ENCODE measurements at regions not wholly inside any gene's neighbourhood (a gene's known extent, or its start where the extent isn't known, plus 50 kb on each side); places are given as distances from the start of the nearest gene placed in this dataset.

GRCh38 chr5:116629168-116629567, 54.5 kb upstream of the SEMA6A start:
- TF ChIP-seq, protein P1, sequence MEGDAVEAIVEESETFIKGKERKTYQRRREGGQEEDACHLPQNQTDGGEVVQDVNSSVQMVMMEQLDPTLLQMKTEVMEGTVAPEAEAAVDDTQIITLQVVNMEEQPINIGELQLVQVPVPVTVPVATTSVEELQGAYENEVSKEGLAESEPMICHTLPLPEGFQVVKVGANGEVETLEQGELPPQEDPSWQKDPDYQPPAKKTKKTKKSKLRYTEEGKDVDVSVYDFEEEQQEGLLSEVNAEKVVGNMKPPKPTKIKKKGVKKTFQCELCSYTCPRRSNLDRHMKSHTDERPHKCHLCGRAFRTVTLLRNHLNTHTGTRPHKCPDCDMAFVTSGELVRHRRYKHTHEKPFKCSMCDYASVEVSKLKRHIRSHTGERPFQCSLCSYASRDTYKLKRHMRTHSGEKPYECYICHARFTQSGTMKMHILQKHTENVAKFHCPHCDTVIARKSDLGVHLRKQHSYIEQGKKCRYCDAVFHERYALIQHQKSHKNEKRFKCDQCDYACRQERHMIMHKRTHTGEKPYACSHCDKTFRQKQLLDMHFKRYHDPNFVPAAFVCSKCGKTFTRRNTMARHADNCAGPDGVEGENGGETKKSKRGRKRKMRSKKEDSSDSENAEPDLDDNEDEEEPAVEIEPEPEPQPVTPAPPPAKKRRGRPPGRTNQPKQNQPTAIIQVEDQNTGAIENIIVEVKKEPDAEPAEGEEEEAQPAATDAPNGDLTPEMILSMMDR (IDR thresholded peaks at IDR 0.05; ENCODE audit: low read depth, low read length, poor library complexity, severe bottlenecking) = no peak
- TF ChIP-seq EZH2phosphoT487 (IDR thresholded peaks at IDR 0.05; ENCODE audit: borderline replicate concordance, low read length) = no peak
